ENCODE measurements at regions not wholly inside any gene's neighbourhood (a gene's known extent, or its start where the extent isn't known, plus 50 kb on each side); places are given as distances from the start of the nearest gene placed in this dataset.

DNA sequence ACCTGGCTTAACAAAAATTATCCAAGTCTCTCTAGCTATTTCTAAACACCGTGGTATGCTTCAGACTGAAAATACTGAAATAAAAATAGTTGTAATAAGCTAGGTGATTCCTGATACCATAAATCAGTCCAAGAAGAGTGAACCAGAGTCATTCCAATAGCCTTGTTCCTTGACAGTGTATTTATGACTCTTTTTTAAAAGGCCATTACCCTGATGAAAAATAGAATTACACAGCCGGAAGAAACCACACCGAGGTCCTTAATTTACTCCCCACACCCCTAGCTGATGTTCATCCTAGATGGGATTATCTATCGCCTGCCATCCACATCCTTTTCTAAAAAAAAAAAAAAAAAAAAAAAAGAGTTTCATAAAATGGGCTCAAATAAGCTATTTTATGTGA lies 457.6 kb upstream of the GRAMD2B start:
- no peaks in the 10 kb centered on the region for H3K9me2 ChIP-seq (replicated peaks; ENCODE audit: low read length)
- no peak overlapping the region for H3K27ac ChIP-seq (ENCODE audit: low read length)
- CTCF ChIA-PET, result no interaction called here
- H3K9me3 ChIP-seq (ENCODE audit: low read length), result no peaks in the 10 kb centered on the region
- no peaks in the 10 kb centered on the region for H3F3A ChIP-seq (ENCODE audit: low read length, unreplicated experiment)
- no peak overlapping the region for H3K4me3 ChIP-seq (ENCODE audit: low read length)
- no peak overlapping the region for H3K4me2 ChIP-seq (ENCODE audit: low read length)
- H4K20me1 ChIP-seq (ENCODE audit: low read length), result no peaks in the 10 kb centered on the region
- no peak for DNase-seq
- no peaks in the 10 kb centered on the region for H3K4me1 ChIP-seq (ENCODE audit: insufficient read depth, low read length)
- BruUV-seq (replicated peaks), result no TSS peak
- POLR2A ChIA-PET (ENCODE audit: unreplicated experiment), result no interaction called here
- no peak overlapping the region for H2AFZ ChIP-seq (ENCODE audit: low read length)
- ATAC-seq, result no peak
- no peaks in the 10 kb centered on the region for H3K27me3 ChIP-seq (ENCODE audit: low read length)
- no peaks in the 10 kb centered on the region for H3K36me3 ChIP-seq (ENCODE audit: low read depth, low read length)
- no peaks in the 10 kb centered on the region for H3K79me2 ChIP-seq (ENCODE audit: low read length)
- H3K9ac ChIP-seq (ENCODE audit: low read length), result no peak overlapping the region
- TF ChIP-seq EZH2phosphoT487 (IDR thresholded peaks at IDR 0.05; ENCODE audit: borderline replicate concordance, low read length) (no peak), EZH2 (IDR thresholded peaks at IDR 0.05; ENCODE audit: low read length, unreplicated experiment) (no peak)
- TF ChIP-seq, protein P1, sequence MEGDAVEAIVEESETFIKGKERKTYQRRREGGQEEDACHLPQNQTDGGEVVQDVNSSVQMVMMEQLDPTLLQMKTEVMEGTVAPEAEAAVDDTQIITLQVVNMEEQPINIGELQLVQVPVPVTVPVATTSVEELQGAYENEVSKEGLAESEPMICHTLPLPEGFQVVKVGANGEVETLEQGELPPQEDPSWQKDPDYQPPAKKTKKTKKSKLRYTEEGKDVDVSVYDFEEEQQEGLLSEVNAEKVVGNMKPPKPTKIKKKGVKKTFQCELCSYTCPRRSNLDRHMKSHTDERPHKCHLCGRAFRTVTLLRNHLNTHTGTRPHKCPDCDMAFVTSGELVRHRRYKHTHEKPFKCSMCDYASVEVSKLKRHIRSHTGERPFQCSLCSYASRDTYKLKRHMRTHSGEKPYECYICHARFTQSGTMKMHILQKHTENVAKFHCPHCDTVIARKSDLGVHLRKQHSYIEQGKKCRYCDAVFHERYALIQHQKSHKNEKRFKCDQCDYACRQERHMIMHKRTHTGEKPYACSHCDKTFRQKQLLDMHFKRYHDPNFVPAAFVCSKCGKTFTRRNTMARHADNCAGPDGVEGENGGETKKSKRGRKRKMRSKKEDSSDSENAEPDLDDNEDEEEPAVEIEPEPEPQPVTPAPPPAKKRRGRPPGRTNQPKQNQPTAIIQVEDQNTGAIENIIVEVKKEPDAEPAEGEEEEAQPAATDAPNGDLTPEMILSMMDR (conservative IDR thresholded peaks at IDR 0.05; ENCODE audit: low read depth, low read length), result no peak
- intact Hi-C loops (cut with micrococcal nuclease), result no loop called here

DNA sequence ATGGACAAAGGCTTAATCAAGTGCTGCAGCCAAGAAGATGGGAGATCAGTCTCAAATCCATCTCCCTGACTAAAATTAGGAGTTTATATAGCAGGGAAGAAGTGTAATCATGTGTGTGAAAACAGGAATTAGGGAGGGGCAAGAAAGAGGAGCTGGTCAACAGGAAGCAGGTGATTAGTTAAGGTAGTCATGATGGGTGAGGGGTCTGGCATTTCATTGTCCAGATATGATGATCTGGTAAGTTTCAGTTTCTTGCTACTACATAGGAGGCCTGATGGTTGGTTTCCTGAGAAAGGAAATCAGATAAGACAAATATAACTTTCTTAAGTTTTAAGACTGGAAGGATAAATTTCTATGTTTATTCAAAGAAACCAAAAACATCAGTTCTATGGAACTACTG lies 455.6 kb upstream of the GRAMD2B start:
- Histone ChIP-seq H3K4me3 (ENCODE audit: low read length) (no peak overlapping the region), H3K9me2 (replicated peaks; ENCODE audit: low read length) (no peaks in the 10 kb centered on the region), H3F3A (ENCODE audit: low read length, unreplicated experiment) (no peaks in the 10 kb centered on the region), H3K79me2 (ENCODE audit: low read length) (no peaks in the 10 kb centered on the region), H3K4me2 (ENCODE audit: low read length) (no peak overlapping the region), H2AFZ (ENCODE audit: low read length) (no peak overlapping the region), H3K36me3 (ENCODE audit: low read depth, low read length) (no peaks in the 10 kb centered on the region), H3K27ac (ENCODE audit: low read length) (no peak overlapping the region), H3K27me3 (ENCODE audit: low read length) (no peaks in the 10 kb centered on the region), H4K20me1 (ENCODE audit: low read length) (no peaks in the 10 kb centered on the region), H3K9ac (ENCODE audit: low read length) (no peak overlapping the region), H3K4me1 (ENCODE audit: insufficient read depth, low read length) (no peaks in the 10 kb centered on the region), H3K9me3 (ENCODE audit: low read length) (no peaks in the 10 kb centered on the region)
- no peak for DNase-seq
- BruUV-seq (replicated peaks), result no TSS peak
- no peak for TF ChIP-seq EZH2phosphoT487 (IDR thresholded peaks at IDR 0.05; ENCODE audit: borderline replicate concordance, low read length)
- TF ChIP-seq EZH2 (IDR thresholded peaks at IDR 0.05; ENCODE audit: low read length, unreplicated experiment), result no peak
- TF ChIP-seq, protein P1 (conservative IDR thresholded peaks at IDR 0.05; ENCODE audit: low read depth, low read length), result no peak
- ATAC-seq, result no peak
- CTCF ChIA-PET, result no interaction called here
- POLR2A ChIA-PET (ENCODE audit: unreplicated experiment), result no interaction called here
- intact Hi-C loops (cut with micrococcal nuclease), result no loop called here

DNA sequence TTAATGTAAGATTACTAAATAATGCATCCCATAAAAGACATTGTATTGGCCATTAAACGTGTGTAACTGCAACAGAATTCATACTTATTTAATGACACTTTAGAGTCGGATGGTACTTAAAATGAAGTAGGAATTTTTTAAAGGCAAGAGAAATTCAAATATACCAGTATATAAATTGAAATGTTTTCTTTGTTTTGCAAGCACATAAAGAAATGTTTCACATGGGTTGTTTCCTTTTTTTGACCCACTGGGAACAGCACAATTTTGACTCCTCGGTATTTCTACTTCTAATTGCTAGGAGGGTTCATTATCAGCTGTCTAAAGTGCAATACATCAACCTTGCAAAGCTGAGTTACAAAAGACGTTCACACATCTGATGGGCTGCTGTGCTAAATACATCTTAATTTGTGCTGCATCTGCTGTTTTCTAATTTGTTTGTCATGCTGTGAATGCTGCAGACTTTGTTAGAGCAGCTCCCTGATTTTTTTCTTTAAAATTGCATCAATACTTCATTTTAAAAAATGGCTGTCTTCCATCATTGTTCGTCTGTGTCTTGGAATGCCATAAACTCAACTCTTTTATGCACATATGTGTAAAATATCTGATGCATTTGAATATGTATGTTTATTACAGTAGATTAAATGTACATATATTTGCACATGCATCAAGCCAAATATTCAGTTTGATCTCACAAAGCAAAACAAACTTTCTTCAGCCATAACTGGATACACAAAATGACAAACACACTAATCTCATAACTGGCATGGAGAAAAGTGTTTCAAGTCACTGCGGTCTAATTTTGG lies 454.0 kb upstream of the GRAMD2B start:
- Histone ChIP-seq H3F3A (ENCODE audit: low read length, unreplicated experiment) (no peaks in the 10 kb centered on the region), H3K9me3 (ENCODE audit: low read length) (no peaks in the 10 kb centered on the region), H3K27me3 (ENCODE audit: low read length) (no peaks in the 10 kb centered on the region), H3K4me1 (ENCODE audit: insufficient read depth, low read length) (no peaks in the 10 kb centered on the region), H3K9me2 (replicated peaks; ENCODE audit: low read length) (no peaks in the 10 kb centered on the region), H2AFZ (ENCODE audit: low read length) (no peak overlapping the region), H3K4me3 (ENCODE audit: low read length) (no peak overlapping the region), H3K79me2 (ENCODE audit: low read length) (no peaks in the 10 kb centered on the region), H3K27ac (ENCODE audit: low read length) (no peak overlapping the region), H3K36me3 (ENCODE audit: low read depth, low read length) (no peaks in the 10 kb centered on the region), H4K20me1 (ENCODE audit: low read length) (no peaks in the 10 kb centered on the region), H3K4me2 (ENCODE audit: low read length) (no peak overlapping the region), H3K9ac (ENCODE audit: low read length) (no peak overlapping the region)
- ATAC-seq, result no peak
- no peak for DNase-seq
- intact Hi-C loops (cut with micrococcal nuclease), result no loop called here
- TF ChIP-seq EZH2 (IDR thresholded peaks at IDR 0.05; ENCODE audit: low read length, unreplicated experiment) (no peak), EZH2phosphoT487 (IDR thresholded peaks at IDR 0.05; ENCODE audit: borderline replicate concordance, low read length) (no peak)
- TF ChIP-seq, protein P1 (conservative IDR thresholded peaks at IDR 0.05; ENCODE audit: low read depth, low read length), result no peak
- BruUV-seq (replicated peaks), result no TSS peak
- ChIA-PET CTCF (interaction anchor here (0.6 kb wide), 1 partner anchor 169 kb away, joined by 4 read pairs; no protein-coding TSS in a partner anchor), POLR2A (ENCODE audit: unreplicated experiment) (no interaction called here)
